Inferior parietal cortex (tissue), 1 donor: ENCODE measurements at regions not wholly inside any gene's neighbourhood (a gene's known extent, or its start where the extent isn't known, plus 50 kb on each side); places are given as distances from the start of the nearest gene placed in this dataset.

Experiments
- DNase-seq: peaks from one replicate; pipeline ENCODE4 v3.0.0-alpha.2; 2016; ENCODE audit errors: extremely low spot score

DNA sequence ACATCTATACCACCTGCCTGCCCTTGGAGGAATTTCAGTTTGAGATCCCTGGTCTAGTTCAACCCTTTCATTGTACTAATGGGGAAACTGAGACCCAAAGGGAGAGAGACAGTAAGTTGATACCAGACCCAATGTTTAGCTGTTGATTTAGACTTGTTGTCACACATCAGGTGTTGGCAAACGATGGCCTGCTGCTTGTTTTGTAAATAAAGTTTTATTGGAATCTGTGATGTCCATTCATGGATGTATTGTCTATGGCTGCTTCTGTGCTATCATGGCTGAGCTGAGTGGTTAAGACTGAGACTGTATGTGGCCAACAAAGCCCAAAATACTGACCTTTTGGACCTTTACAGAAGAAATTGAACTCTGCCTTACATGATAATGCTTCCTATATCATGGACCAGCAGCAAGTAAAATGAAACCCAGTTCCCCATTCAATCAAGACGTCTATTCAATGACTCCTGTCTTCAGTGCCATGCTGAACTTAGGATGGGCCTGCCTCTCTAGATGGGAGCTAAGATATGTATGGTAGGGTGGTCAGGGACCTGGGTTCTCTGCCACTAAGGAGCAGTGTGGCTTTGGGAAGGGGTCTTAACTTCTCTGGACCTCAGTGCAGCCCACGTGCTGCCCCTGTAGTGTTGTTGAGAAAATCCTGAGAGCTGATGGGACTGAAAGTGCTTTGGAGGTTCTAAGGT, 111.0 kb downstream of the IRX5 start:
- no peak for DNase-seq

GRCh38 chr16:55042556-55043432, 112.1 kb downstream of the IRX5 start:
- no peak for DNase-seq

GRCh38 chr16:55043499-55043898, 112.8 kb downstream of the IRX5 start:
- DNase-seq = no peak

- no peak for DNase-seq
Observed at GRCh38 chr16:55044201-55044975, 113.7 kb downstream of the IRX5 start.

- no peak for DNase-seq
Observed at GRCh38 chr16:55045329-55045728, 114.7 kb downstream of the IRX5 start.

DNA sequence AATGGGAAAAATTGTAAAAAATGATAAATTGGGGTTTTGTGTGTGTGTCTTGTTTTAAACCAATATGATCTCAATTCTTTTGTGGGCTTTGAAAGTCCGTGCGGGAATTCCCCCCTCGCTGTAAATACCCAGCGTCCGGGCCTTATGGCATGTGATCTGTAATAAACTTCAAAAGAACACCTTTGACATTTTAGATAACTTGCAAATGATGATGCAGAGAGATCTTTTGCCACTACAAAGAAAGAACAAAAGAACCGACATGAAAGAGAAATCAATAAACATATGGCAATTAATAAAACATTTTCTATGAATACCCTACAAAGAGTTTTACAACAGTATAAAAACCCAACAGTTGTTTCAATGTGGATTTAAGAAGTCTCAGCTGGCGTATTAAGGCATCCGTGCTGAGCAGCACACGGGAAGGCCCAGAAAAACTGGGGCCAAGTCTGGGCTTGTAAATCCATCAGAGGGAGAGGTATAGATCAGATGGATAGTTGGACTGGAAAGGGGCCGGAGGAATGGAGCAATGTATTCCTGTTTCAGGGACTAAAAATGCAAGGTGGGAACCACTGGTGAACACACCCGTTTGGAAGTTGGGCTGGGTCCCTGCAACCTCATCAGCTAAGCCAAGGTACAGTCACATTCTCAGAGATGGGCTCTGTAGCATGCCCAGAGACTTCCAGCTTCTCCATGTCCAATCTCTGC, 115.2 kb downstream of the IRX5 start:
- DNase-seq = no peak

- DNase-seq = no peak
Observed at GRCh38 chr16:55046513-55046912, 115.8 kb downstream of the IRX5 start.

GRCh38 chr16:55046916-55047315, 116.3 kb downstream of the IRX5 start:
- no peak for DNase-seq

DNA sequence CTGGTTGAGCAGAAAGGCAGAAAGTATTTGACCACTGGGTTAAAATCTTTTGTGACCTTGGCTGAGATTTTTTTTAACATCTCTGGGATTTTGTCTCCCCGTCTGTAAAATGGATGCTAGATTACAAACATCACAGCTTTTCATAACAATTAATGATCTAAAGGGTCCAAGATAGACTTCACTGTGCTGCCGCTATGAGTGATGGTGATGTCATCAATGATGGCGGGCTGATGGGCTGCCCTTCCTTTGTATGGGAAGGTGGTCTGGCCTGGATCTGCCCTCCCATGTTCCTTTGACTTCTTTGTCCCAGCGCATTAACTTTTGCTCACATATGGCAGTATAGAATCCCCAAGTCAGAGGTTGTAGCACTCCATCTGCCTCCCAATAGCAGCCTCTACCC, 116.7 kb downstream of the IRX5 start:
- DNase-seq = no peak

DNA sequence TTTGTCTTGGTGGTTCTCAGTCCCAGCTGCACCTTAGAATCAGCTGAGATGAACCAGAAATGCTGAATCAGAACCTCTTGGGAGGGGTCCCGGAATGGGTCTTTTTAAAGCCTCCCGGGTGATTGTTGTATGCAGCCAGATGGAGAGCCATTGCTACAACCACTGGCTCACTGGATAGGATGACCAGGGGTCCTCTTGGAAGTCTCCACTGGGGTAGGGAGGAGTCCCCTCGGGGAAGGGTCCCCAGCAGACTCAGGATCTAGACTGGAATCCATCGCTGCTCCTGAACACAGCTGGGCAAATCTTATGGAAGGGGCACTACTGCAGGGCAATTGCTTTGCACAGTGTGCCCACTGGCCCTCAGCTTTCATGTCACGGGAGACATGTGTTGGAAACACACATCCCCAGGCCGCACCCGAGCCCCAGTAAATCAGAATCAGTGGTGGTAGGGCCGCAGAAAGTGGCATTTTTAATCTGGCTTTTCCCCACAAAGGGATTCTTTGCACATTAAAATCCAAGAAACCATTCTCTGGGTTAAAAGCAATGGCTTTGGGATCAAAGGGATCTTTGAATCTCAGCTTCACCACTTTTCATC, 117.3 kb downstream of the IRX5 start:
- DNase-seq = no peak

- DNase-seq = no peak
Observed at GRCh38 chr16:55048745-55049144, 118.1 kb downstream of the IRX5 start.

GRCh38 chr16:55051571-55052347, 121.1 kb downstream of the IRX5 start:
- no peak for DNase-seq

DNA sequence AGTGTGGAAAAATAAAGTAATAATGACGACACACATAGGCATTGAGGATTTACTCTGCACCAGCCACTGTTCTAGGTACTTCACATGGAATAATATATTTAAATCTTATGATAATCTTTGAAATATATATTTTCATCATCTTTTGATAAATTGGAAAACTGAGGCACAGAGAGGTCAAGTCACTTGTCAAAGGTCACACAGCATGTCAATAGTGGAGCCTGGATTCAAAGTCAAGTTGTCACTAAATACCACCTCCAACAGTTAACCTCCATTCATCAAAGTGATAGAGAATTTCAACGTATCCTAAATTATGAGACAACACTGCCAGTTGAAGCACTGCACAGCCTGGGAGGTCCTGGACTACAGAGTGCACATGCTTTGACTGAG, 121.7 kb downstream of the IRX5 start:
- DNase-seq = no peak

DNA sequence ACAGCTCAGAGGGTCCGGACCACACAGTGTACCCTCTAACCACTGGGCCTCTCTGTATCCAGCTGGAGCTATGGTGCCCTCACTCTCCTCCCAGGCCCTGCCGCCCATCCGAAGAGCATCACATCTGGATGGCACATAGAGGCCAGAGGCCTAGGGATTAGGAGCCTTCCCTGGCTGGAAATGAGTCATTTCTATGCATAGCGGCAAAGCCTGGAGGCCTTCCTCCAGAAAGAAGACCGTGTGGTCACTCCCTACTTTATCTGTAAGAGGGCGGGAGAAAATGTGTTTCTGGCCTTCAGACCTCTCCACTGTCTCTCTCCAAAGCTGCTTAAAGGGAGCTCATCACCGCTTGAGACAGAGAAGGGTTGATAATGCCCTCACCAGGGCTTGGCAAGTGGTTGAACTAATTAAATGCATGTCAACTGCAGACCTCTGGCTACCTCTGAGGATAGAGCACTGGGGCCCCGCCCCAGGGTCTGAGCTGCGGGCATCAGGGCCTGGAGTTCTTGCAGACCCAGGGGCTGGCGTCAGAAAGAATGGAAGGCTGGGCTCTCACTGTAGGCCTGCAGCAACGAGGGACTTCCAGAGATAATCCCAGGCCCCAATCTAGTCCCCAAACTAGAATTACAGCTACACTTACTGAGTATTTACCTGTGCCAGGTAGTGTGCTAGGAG, 122.2 kb downstream of the IRX5 start:
- DNase-seq = no peak

DNA sequence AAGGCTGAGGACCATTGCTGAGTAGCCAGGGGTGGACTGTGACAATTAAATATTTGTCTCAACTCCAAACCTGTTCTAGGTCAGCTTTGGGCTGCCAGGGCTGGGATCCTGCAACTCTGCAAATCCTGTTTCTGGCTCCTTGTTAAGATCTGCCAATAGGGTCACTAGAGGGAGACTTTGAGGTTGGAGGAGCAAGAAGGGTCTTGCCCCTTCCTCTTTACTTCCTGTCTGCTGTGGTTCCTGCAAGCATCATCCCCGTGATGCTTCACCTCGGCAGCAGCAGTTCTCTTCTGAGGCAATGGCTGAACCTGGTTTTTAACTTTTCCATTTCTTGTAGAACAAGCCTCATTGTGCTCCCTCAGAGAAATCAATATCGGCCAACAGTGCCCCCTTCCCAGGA, 124.6 kb downstream of the IRX5 start:
- DNase-seq = no peak

- DNase-seq = no peak
Observed at GRCh38 chr16:55056585-55057401, 126.1 kb downstream of the IRX5 start.

GRCh38 chr16:55057866-55058265, 127.2 kb downstream of the IRX5 start:
- DNase-seq = no peak

- no peak for DNase-seq
Observed at GRCh38 chr16:55058576-55058975, 127.9 kb downstream of the IRX5 start.

GRCh38 chr16:55059146-55059545, 128.5 kb downstream of the IRX5 start:
- no peak for DNase-seq
